ENCODE measurements at regions not wholly inside any gene's neighbourhood (a gene's known extent, or its start where the extent isn't known, plus 50 kb on each side); places are given as distances from the start of the nearest gene placed in this dataset.

GRCh38 chr13:24035411-24035810 lies 125.1 kb upstream of the SPATA13 start:
- H3K9me3 ChIP-seq (replicated peaks in 1 of 2; ENCODE audit: control insufficient read depth in 1 of 2, insufficient read depth in 1 of 2, low read length in 2 of 2) = no peaks in the 10 kb centered on the region
- intact Hi-C loops (cut with micrococcal nuclease) = no loop called here
- H3K36me3 ChIP-seq (replicated peaks in 1 of 2; ENCODE audit: control insufficient read depth in 1 of 2, insufficient read depth in 2 of 2, low read length in 2 of 2) = no peaks in the 10 kb centered on the region
- H3K4me2 ChIP-seq (replicated peaks; ENCODE audit: extremely low read depth, low read length, poor library complexity, severe bottlenecking) = no peak overlapping the region
- H4K20me1 ChIP-seq (ENCODE audit: insufficient read depth, low read length) = no peaks in the 10 kb centered on the region
- no peak overlapping the region for H2AFZ ChIP-seq (ENCODE audit: insufficient read depth, low read depth, low read length, poor library complexity, severe bottlenecking)
- no peaks in the 10 kb centered on the region for H3K79me2 ChIP-seq (ENCODE audit: insufficient read depth, low read length)
- Mint-ChIP-seq H3K27ac (no peak overlapping the region), H3K4me3 (no peak overlapping the region), H3K9me3 (peaks cover 0 to under 1% (median 0%) of the 10 kb centered on the region in 7 donors), H3K36me3 (no peaks in the 10 kb centered on the region), H3K4me1 (peaks cover 9% of the 10 kb centered on the region), H3K27me3 (ENCODE audit: low read depth in 3 of 3) (peaks cover 3 to 13% (median 4%) of the 10 kb centered on the region in 3 donors)
- peaks cover 6 to 9% of the 10 kb centered on the region in 2 donors for H3K4me1 ChIP-seq (ENCODE audit: control insufficient read depth in 1 of 2, insufficient read depth in 2 of 2, low read length in 2 of 2)
- H3K27me3 ChIP-seq (ENCODE audit: control insufficient read depth in 2 of 2, insufficient read depth in 2 of 2, low read length in 2 of 2) = no peaks in the 10 kb centered on the region
- H3K9ac ChIP-seq (ENCODE audit: insufficient read depth, low read length, poor library complexity, severe bottlenecking) = no peak overlapping the region
- DNase-seq = no peak
- no peak for TF ChIP-seq CTCF (IDR thresholded peaks at IDR 0.05)
- H3K4me3 ChIP-seq (replicated peaks in 1 of 3; ENCODE audit: low read depth in 2 of 3, low read length in 3 of 3) = no peak overlapping the region
- WGBS (ENCODE audit: insufficient coverage) = 89% methylated on average over 3 of the region's 5 CpGs
- H3K27ac ChIP-seq (ENCODE audit: low read depth in 1 of 2, low read length in 2 of 2) = no peak overlapping the region

- Mint-ChIP-seq H3K27ac (no peak overlapping the region), H3K36me3 (no peaks in the 10 kb centered on the region), H3K27me3 (ENCODE audit: low read depth in 3 of 3) (peaks cover 3 to 14% (median 4%) of the 10 kb centered on the region in 3 donors), H3K4me1 (peaks cover 9% of the 10 kb centered on the region), H3K4me3 (no peak overlapping the region), H3K9me3 (no peaks in the 10 kb centered on the region)
- peaks cover 6 to 9% of the 10 kb centered on the region in 2 donors for H3K4me1 ChIP-seq (ENCODE audit: control insufficient read depth in 1 of 2, insufficient read depth in 2 of 2, low read length in 2 of 2)
- H3K4me3 ChIP-seq (replicated peaks in 1 of 3; ENCODE audit: low read depth in 2 of 3, low read length in 3 of 3) = no peak overlapping the region
- TF ChIP-seq CTCF (IDR thresholded peaks at IDR 0.05) = no peak
- no peaks in the 10 kb centered on the region for H4K20me1 ChIP-seq (ENCODE audit: insufficient read depth, low read length)
- no peaks in the 10 kb centered on the region for H3K9me3 ChIP-seq (replicated peaks in 1 of 2; ENCODE audit: control insufficient read depth in 1 of 2, insufficient read depth in 1 of 2, low read length in 2 of 2)
- no peak overlapping the region for H3K27ac ChIP-seq (ENCODE audit: low read depth in 1 of 2, low read length in 2 of 2)
- H3K79me2 ChIP-seq (ENCODE audit: insufficient read depth, low read length) = no peaks in the 10 kb centered on the region
- H3K27me3 ChIP-seq (ENCODE audit: control insufficient read depth in 2 of 2, insufficient read depth in 2 of 2, low read length in 2 of 2) = no peaks in the 10 kb centered on the region
- no peak overlapping the region for H3K9ac ChIP-seq (ENCODE audit: insufficient read depth, low read length, poor library complexity, severe bottlenecking)
- no peak for DNase-seq
- WGBS (ENCODE audit: insufficient coverage) = 100% methylated on average over 2 of the region's 2 CpGs
- intact Hi-C loops (cut with micrococcal nuclease) = no loop called here
- H2AFZ ChIP-seq (ENCODE audit: insufficient read depth, low read depth, low read length, poor library complexity, severe bottlenecking) = no peak overlapping the region
- no peak overlapping the region for H3K4me2 ChIP-seq (replicated peaks; ENCODE audit: extremely low read depth, low read length, poor library complexity, severe bottlenecking)
- no peaks in the 10 kb centered on the region for H3K36me3 ChIP-seq (replicated peaks in 1 of 2; ENCODE audit: control insufficient read depth in 1 of 2, insufficient read depth in 2 of 2, low read length in 2 of 2)
Measured at GRCh38 chr13:24036115-24036514, 124.4 kb upstream of the SPATA13 start.
